SK-N-SH (cell line): ENCODE measurements at regions not wholly inside any gene's neighbourhood (a gene's known extent, or its start where the extent isn't known, plus 50 kb on each side); places are given as distances from the start of the nearest gene placed in this dataset.

Experiments
- CTCF ChIP-seq: fragments of 200-600 bp; sonication (generic); IDR thresholded peaks from 2 replicates; pipeline ENCODE4 v1.6.1; 2017; ENCODE audit warnings: antibody characterized with exemption, mild to moderate bottlenecking, moderate library complexity
- MAX ChIP-seq: IDR thresholded peaks from 2 replicates; pipeline ENCODE4 v1.4.0; 2012; ENCODE audit warnings: low read depth
- MXI1 ChIP-seq: IDR thresholded peaks from 2 replicates; pipeline ENCODE4 v1.6.1; 2012; ENCODE audit warnings: mild to moderate bottlenecking, low read depth, low read length, improper control_type of control experiment
- POLR2AphosphoS5 ChIP-seq: IDR thresholded peaks from 2 replicates; pipeline ENCODE4 v1.6.1; 2012; ENCODE audit warnings: low read depth, low read length
- RAD21 ChIP-seq: IDR thresholded peaks from 2 replicates; pipeline ENCODE4 v1.6.1; 2012; ENCODE audit warnings: mild to moderate bottlenecking, low read length
- RFX5 ChIP-seq: IDR thresholded peaks from 2 replicates; pipeline ENCODE4 v1.6.1; 2012; ENCODE audit warnings: mild to moderate bottlenecking, improper control_type of control experiment, low read length
- SIN3A ChIP-seq: IDR thresholded peaks from 2 replicates; pipeline ENCODE4 v1.6.1; 2012; ENCODE audit warnings: low read depth, mild to moderate bottlenecking, low read length, moderate library complexity, borderline replicate concordance
- TEAD4 ChIP-seq: IDR thresholded peaks from 2 replicates; pipeline ENCODE4 v1.4.0; 2012; ENCODE audit warnings: mild to moderate bottlenecking, borderline replicate concordance; ENCODE audit not compliant: insufficient read depth

GRCh38 chr5:110359221-110359620, 367.2 kb downstream of the TMEM232 start:
- no peak for TF ChIP-seq CTCF
- no peak for TF ChIP-seq RAD21
- TF ChIP-seq TEAD4, result no peak
- no peak for TF ChIP-seq POLR2AphosphoS5
- no peak for TF ChIP-seq MAX
- TF ChIP-seq MXI1, result no peak
- no peak for TF ChIP-seq RFX5
- no peak for TF ChIP-seq SIN3A
